Left ventricle myocardium inferior (tissue), 1 donor: ENCODE measurements at regions not wholly inside any gene's neighbourhood (a gene's known extent, or its start where the extent isn't known, plus 50 kb on each side); places are given as distances from the start of the nearest gene placed in this dataset.

ENCODE experiments used
- DNase-seq: peaks from one replicate; pipeline ENCODE4 v3.0.0-alpha.2; 2020
- H3K27ac ChIP-seq: fragments of 200-600 bp; replicated peaks from 2 replicates; pipeline ENCODE4 v1.8.0; 2021
- H3K27me3 ChIP-seq: fragments of 200-600 bp; 2 replicates; pipeline ENCODE4 v1.8.0; 2021; ENCODE audit warnings: low read depth
- H3K36me3 ChIP-seq: fragments of 200-600 bp; 2 replicates; pipeline ENCODE4 v1.8.0; 2021
- H3K4me1 ChIP-seq: fragments of 200-600 bp; 2 replicates; pipeline ENCODE4 v1.8.0; 2021
- H3K4me3 ChIP-seq: fragments of 200-600 bp; 2 replicates; pipeline ENCODE4 v1.8.0; 2021; ENCODE audit warnings: mild to moderate bottlenecking, moderate library complexity
- H3K9me3 ChIP-seq: fragments of 200-600 bp; replicated peaks from 2 replicates; pipeline ENCODE4 v1.8.0; 2021
- intact Hi-C: fragments of 100-400 bp; cut with micrococcal nuclease; formaldehyde crosslinking; loops from one replicate; pipeline ENCODE4 v1.11.0; 2022
- TF ChIP-seq, protein P1 (sequence below): fragments of 200-600 bp; IDR thresholded peaks from 2 replicates; pipeline ENCODE4 v1.8.0; 2021; ENCODE audit warnings: antibody characterized with exemption, mild to moderate bottlenecking, borderline replicate concordance
- donor health status: DM: no; HTN: yes; CAD: no; lungs with severe emphysema.

DNA sequence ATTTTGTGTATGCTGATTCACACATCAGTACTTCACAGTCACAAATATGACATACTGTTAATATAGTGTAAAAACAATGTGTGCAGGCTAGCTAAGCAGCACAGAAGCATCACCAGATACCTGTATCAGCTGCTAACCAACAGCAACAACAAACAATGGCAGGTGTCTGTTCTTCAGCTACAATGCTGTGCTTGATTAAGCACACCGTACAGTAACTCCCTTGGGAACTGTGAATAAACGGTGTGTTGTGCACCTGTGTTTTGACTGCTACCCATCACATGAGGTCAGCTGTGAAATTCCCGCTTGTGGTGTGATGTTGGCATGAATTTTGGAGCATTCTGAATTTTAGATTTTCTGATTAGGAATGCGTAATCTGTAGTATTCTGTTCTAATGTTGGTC is 379.7 kb upstream of the FAT1 start:
- intact Hi-C loops = no loop called here
- Histone ChIP-seq H3K36me3 (no peaks in the 10 kb centered on the region), H3K4me3 (no peak overlapping the region), H3K27me3 (peaks cover 5% of the 10 kb centered on the region), H3K4me1 (no peaks in the 10 kb centered on the region), H3K9me3 (peaks cover 8% of the 10 kb centered on the region), H3K27ac (no peak overlapping the region)
- TF ChIP-seq, protein P1, sequence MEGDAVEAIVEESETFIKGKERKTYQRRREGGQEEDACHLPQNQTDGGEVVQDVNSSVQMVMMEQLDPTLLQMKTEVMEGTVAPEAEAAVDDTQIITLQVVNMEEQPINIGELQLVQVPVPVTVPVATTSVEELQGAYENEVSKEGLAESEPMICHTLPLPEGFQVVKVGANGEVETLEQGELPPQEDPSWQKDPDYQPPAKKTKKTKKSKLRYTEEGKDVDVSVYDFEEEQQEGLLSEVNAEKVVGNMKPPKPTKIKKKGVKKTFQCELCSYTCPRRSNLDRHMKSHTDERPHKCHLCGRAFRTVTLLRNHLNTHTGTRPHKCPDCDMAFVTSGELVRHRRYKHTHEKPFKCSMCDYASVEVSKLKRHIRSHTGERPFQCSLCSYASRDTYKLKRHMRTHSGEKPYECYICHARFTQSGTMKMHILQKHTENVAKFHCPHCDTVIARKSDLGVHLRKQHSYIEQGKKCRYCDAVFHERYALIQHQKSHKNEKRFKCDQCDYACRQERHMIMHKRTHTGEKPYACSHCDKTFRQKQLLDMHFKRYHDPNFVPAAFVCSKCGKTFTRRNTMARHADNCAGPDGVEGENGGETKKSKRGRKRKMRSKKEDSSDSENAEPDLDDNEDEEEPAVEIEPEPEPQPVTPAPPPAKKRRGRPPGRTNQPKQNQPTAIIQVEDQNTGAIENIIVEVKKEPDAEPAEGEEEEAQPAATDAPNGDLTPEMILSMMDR = no peak
- no peak for DNase-seq

DNA sequence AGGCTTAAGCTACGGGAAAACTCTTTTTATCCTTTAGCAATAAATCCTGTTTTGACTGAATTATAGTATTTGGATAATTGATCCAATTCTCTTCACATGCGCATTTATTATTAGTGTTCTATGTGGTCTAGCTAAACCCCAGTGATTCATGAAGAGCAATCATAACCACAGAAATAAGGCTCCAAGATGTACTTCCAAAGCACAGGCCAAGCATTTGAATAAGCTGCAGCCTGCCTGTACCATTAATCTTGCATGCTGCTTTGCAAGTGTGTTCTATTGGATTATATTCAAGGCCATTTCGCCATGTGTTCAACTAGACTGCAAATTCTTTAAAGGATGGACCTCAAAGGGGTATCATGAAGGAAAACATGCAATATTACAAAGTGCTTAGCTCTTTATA is 385.2 kb upstream of the FAT1 start:
- TF ChIP-seq, protein P1 = no peak
- H3K27ac ChIP-seq = no peak overlapping the region
- H3K9me3 ChIP-seq = no peaks in the 10 kb centered on the region
- H3K27me3 ChIP-seq = peaks cover 5% of the 10 kb centered on the region
- no peak overlapping the region for H3K4me3 ChIP-seq
- H3K4me1 ChIP-seq = no peaks in the 10 kb centered on the region
- no peaks in the 10 kb centered on the region for H3K36me3 ChIP-seq
- no peak for DNase-seq
- intact Hi-C loops = no loop called here

DNA sequence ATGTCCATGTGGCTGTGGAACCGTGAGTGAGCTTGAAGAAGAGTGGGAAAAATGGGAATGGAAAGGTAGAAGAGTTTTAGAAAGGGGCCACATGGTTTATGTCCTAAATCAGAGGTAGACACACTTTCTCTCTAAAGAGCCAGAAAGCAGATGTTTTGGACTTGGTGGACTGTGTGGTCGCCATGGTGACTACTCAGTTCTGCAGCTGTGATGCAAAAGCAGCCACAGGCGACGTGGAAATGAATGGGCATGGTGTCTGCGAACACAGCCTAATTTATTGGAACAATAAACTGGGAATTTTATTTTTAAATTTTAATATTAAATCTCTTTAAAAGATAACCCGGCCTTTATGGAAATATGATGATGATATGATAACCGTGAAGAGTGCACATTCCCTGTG is 386.0 kb upstream of the FAT1 start:
- TF ChIP-seq, protein P1 = no peak
- no peak for DNase-seq
- no peak overlapping the region for H3K4me3 ChIP-seq
- intact Hi-C loops = no loop called here
- H3K9me3 ChIP-seq = no peaks in the 10 kb centered on the region
- no peaks in the 10 kb centered on the region for H3K36me3 ChIP-seq
- no peaks in the 10 kb centered on the region for H3K4me1 ChIP-seq
- peaks cover 5% of the 10 kb centered on the region for H3K27me3 ChIP-seq
- no peak overlapping the region for H3K27ac ChIP-seq

DNA sequence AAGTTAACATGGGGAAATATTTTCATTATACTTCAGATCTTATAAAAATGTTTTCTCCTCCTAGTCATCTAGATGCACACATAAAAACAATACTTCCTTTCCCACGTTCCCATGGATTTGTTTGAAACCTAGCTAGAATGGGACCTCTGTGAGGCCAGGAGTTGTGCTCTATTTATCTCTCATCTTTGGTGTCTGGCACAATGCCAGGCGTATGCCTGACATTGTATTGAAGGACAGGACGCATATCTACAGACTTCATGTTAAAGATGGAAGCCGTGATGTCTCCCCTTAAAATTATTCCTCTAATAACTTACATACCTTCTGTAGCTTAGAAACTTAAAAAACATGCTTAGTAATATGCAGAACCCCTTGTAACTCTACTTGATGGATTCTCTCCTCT is 394.5 kb upstream of the FAT1 start:
- no peaks in the 10 kb centered on the region for H3K27me3 ChIP-seq
- no peaks in the 10 kb centered on the region for H3K4me1 ChIP-seq
- DNase-seq = no peak
- intact Hi-C loops = no loop called here
- peaks cover 3% of the 10 kb centered on the region for H3K9me3 ChIP-seq
- H3K27ac ChIP-seq = no peak overlapping the region
- no peaks in the 10 kb centered on the region for H3K36me3 ChIP-seq
- TF ChIP-seq, protein P1 = no peak
- no peak overlapping the region for H3K4me3 ChIP-seq

DNA sequence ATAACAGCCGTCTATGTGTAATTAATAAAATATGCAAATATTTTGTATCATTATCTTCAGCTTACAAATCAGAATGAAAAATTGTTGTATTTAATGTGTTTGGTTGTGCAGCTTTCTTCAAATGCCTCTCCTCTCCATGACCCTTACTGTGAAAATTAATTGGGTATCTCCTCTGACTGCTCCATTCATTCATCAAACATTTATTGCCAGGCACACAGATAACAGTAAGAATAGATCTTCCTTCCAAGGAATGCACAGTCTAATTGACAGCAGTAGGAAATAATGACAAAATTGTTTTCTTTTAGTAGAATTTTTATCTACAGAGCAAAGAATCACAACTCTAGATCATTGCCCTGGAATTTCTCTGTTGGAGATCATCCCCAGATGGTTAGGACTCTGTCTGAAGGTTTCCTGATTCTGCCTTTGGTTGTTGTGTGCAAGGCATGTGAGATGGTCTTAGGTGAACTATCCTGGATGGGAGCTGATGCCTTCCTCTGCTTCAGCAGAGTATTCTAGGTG is 395.0 kb upstream of the FAT1 start:
- Histone ChIP-seq H3K9me3 (peaks cover 3% of the 10 kb centered on the region), H3K4me1 (no peaks in the 10 kb centered on the region), H3K36me3 (no peaks in the 10 kb centered on the region), H3K27ac (no peak overlapping the region), H3K27me3 (no peaks in the 10 kb centered on the region), H3K4me3 (no peak overlapping the region)
- intact Hi-C loops = no loop called here
- no peak for DNase-seq
- TF ChIP-seq, protein P1 = no peak

DNA sequence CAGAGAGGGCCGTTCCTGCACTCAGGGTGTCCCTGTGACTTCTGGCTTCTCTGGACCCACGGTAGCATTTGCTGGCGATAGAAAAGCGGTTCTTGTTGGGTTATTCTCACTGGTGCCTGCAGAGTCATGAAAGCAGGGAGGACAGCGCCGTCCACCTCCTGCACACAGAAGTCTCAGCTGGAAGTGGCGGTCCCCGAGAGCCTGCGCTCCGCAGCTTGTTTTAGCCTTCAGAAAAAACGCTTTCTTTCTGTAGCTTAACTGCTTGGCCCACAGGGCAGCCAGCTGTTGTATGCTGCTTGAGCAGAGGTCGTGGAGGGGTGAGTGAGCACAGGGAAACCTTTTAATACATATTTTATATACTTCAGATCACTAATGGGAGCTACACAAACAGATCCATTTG is 400.7 kb upstream of the FAT1 start:
- H3K4me3 ChIP-seq = no peak overlapping the region
- peaks cover 3% of the 10 kb centered on the region for H3K9me3 ChIP-seq
- TF ChIP-seq, protein P1 = no peak

More for the DNA sequence above, 400.7 kb upstream of the FAT1 start:
- intact Hi-C loops = no loop called here
- no peak for DNase-seq
- no peaks in the 10 kb centered on the region for H3K4me1 ChIP-seq
- H3K27me3 ChIP-seq = no peaks in the 10 kb centered on the region
- H3K27ac ChIP-seq = no peak overlapping the region
- H3K36me3 ChIP-seq = no peaks in the 10 kb centered on the region
